H9 (cell line): ENCODE measurements at regions not wholly inside any gene's neighbourhood (a gene's known extent, or its start where the extent isn't known, plus 50 kb on each side); places are given as distances from the start of the nearest gene placed in this dataset.

Experiments used
- DNase-seq: peaks from one replicate; pipeline ENCODE4 v3.0.0-alpha.2; 2017
- H2AFZ ChIP-seq: one replicate; pipeline ENCODE4 v1.6.1; 2013; ENCODE audit warnings: mild to moderate bottlenecking, low read length, control low read depth, moderate library complexity
- H2AK5ac ChIP-seq: 2 replicates; pipeline ENCODE4 v1.6.1; 2013; ENCODE audit warnings: low read length, control low read depth, mixed read lengths; ENCODE audit not compliant: insufficient read length
- H2BK120ac ChIP-seq: one replicate; pipeline ENCODE4 v1.6.1; 2013; ENCODE audit warnings: low read depth, mild to moderate bottlenecking, low read length, control low read depth, inconsistent platforms; ENCODE audit not compliant: poor library complexity, severe bottlenecking
- H2BK12ac ChIP-seq: 2 replicates; pipeline ENCODE4 v1.6.1; 2013; ENCODE audit warnings: low read length, control low read depth, mixed read lengths, low read depth; ENCODE audit not compliant: insufficient read length
- H2BK15ac ChIP-seq: 2 replicates; pipeline ENCODE4 v1.6.1; 2013; ENCODE audit warnings: low read depth, low read length, control low read depth
- H2BK20ac ChIP-seq: one replicate; pipeline ENCODE4 v1.6.1; 2013; ENCODE audit warnings: low read depth, mild to moderate bottlenecking, low read length, control low read depth, inconsistent platforms; ENCODE audit not compliant: poor library complexity, severe bottlenecking
- H2BK5ac ChIP-seq: 2 replicates; pipeline ENCODE4 v1.6.1; 2013; ENCODE audit warnings: low read length, control low read depth, mixed read lengths; ENCODE audit not compliant: insufficient read length
- H3K14ac ChIP-seq: 2 replicates; pipeline ENCODE4 v1.6.1; 2013; ENCODE audit warnings: low read length, control low read depth; ENCODE audit not compliant: insufficient read depth
- H3K18ac ChIP-seq: 2 replicates; pipeline ENCODE4 v1.6.1; 2013; ENCODE audit warnings: low read depth, mild to moderate bottlenecking, mixed read lengths, low read length, control low read depth; ENCODE audit not compliant: insufficient read length
- H3K23ac ChIP-seq: 2 replicates; pipeline ENCODE4 v1.6.1; 2013; ENCODE audit warnings: low read length, control low read depth, mixed read lengths, low read depth; ENCODE audit not compliant: insufficient read length
- H3K23me2 ChIP-seq: 2 replicates; pipeline ENCODE4 v1.6.1; 2013; ENCODE audit warnings: low read depth, mild to moderate bottlenecking, mixed read lengths, low read length, control low read depth; ENCODE audit not compliant: insufficient read length, poor library complexity, severe bottlenecking
- H3K27ac ChIP-seq: 2 replicates; pipeline ENCODE4 v1.5.1; 2013; ENCODE audit warnings: low read length, control low read depth, mixed read lengths, low read depth; ENCODE audit not compliant: insufficient read length
- H3K27me3 ChIP-seq: 2 replicates; pipeline ENCODE4 v1.6.1; 2013; ENCODE audit warnings: low read length, control low read depth, inconsistent platforms; ENCODE audit not compliant: insufficient read depth
- H3K4ac ChIP-seq: 2 replicates; pipeline ENCODE4 v1.6.1; 2013; ENCODE audit warnings: low read depth, mild to moderate bottlenecking, control low read depth, inconsistent platforms, low read length, moderate library complexity
- H3K4me1 ChIP-seq: 2 replicates; pipeline ENCODE4 v1.6.1; 2013; ENCODE audit warnings: low read length, control low read depth, inconsistent platforms; ENCODE audit not compliant: insufficient read depth
- H3K4me2 ChIP-seq: 2 replicates; pipeline ENCODE4 v1.6.1; 2013; ENCODE audit warnings: low read length, control low read depth, mixed read lengths; ENCODE audit not compliant: insufficient read length, insufficient read depth
- H3K56ac ChIP-seq: 2 replicates; pipeline ENCODE4 v1.6.1; 2013; ENCODE audit warnings: low read depth, mild to moderate bottlenecking, mixed read lengths, low read length, control low read depth; ENCODE audit not compliant: insufficient read length
- H3K79me1 ChIP-seq: 2 replicates; pipeline ENCODE4 v1.6.1; 2013; ENCODE audit warnings: low read depth, mild to moderate bottlenecking, moderate library complexity, low read length, control low read depth, inconsistent platforms; ENCODE audit not compliant: insufficient read depth, poor library complexity, severe bottlenecking
- H3K79me2 ChIP-seq: 2 replicates; pipeline ENCODE4 v1.6.1; 2013; ENCODE audit warnings: low read length, control low read depth, inconsistent platforms; ENCODE audit not compliant: insufficient read depth
- H3K9ac ChIP-seq: 2 replicates; pipeline ENCODE4 v1.6.1; 2013; ENCODE audit warnings: low read length, control low read depth, mixed read lengths; ENCODE audit not compliant: insufficient read length; ENCODE audit errors: extremely low read depth
- H3K9me3 ChIP-seq: one replicate; pipeline ENCODE4 v1.6.1; 2013; ENCODE audit warnings: low read depth, low read length, inconsistent platforms; ENCODE audit not compliant: control insufficient read depth
- H3T11ph ChIP-seq: one replicate; pipeline ENCODE4 v1.6.1; 2013; ENCODE audit warnings: mild to moderate bottlenecking, low read length, control low read depth, inconsistent platforms
- H4K20me1 ChIP-seq: one replicate; pipeline ENCODE4 v1.6.1; 2013; ENCODE audit not compliant: control insufficient read depth, insufficient read length, insufficient read depth
- H4K5ac ChIP-seq: 2 replicates; pipeline ENCODE4 v1.6.1; 2013; ENCODE audit warnings: low read depth, mild to moderate bottlenecking, mixed read lengths, low read length, control low read depth; ENCODE audit not compliant: insufficient read length
- H4K8ac ChIP-seq: replicated peaks from 2 replicates; pipeline ENCODE4 v1.6.1; 2013; ENCODE audit warnings: low read length, control low read depth, mixed read lengths, low read depth; ENCODE audit not compliant: insufficient read length
- H4K91ac ChIP-seq: 2 replicates; pipeline ENCODE4 v1.6.1; 2013; ENCODE audit warnings: low read depth, mild to moderate bottlenecking, moderate library complexity, mixed read lengths, low read length, control low read depth; ENCODE audit not compliant: insufficient read length
- H3K27ac Mint-ChIP-seq, 3 experiments: 2 replicates in 2 of 3; 3 replicates in 1 of 3; pipeline ENCODE4 v1.8.0; 2020 to 2021; ENCODE audit warnings: mixed read lengths in 3 of 3, mild to moderate bottlenecking in 1 of 3, moderate library complexity in 1 of 3
- H3K27me3 Mint-ChIP-seq: 2 replicates; pipeline ENCODE4 v1.8.0; 2021; ENCODE audit warnings: low read depth, mild to moderate bottlenecking, moderate library complexity, mixed read lengths
- H3K36me3 Mint-ChIP-seq, 3 experiments: 2 replicates in 2 of 3; 3 replicates in 1 of 3; pipeline ENCODE4 v1.8.0; 2020 to 2021; ENCODE audit warnings: low read depth in 3 of 3, mixed read lengths in 3 of 3; ENCODE audit not compliant: insufficient read depth in 1 of 3
- H3K4me1 Mint-ChIP-seq, 2 experiments: 2 replicates each; pipeline ENCODE4 v1.8.0; 2020; ENCODE audit warnings: mixed read lengths in 2 of 2
- H3K4me3 Mint-ChIP-seq, 2 experiments: 2 replicates in 1 of 2; 3 replicates in 1 of 2; pipeline ENCODE4 v1.8.0; 2020 to 2021; ENCODE audit warnings: mild to moderate bottlenecking in 2 of 2, mixed read lengths in 2 of 2, moderate library complexity in 1 of 2
- H3K9me3 Mint-ChIP-seq, 2 experiments: 2 replicates in 1 of 2; 3 replicates in 1 of 2; pipeline ENCODE4 v1.8.0; 2020; ENCODE audit warnings: mild to moderate bottlenecking in 2 of 2, mixed read lengths in 2 of 2, moderate library complexity in 1 of 2
- CTCF ChIP-seq: fragments of 200-600 bp; sonication (generic); conservative IDR thresholded peaks from 3 replicates; pipeline ENCODE4 v1.8.0; 2021; ENCODE audit warnings: antibody characterized with exemption, mild to moderate bottlenecking
- WGBS: extraction: QIAGEN DNeasy Blood & Tissue Kit; methylation state at CpG from one replicate; pipeline ENCODE4 v1.1.7; 2013; ENCODE audit warnings: missing lambda C conversion rate, low lambda C conversion rate, mixed read lengths; ENCODE audit not compliant: insufficient read length; ENCODE audit errors: extremely low coverage; 5-methylcytosine and 5-hydroxymethylcytosine counted together

GRCh38 chr2:33848486-33848885, 249.4 kb upstream of the FAM98A start:
- no peaks in the 10 kb centered on the region for H3K27me3 ChIP-seq
- H3K9ac ChIP-seq: no peak overlapping the region
- no peak for TF ChIP-seq CTCF
- H4K91ac ChIP-seq: no peak overlapping the region
- H4K5ac ChIP-seq: no peak overlapping the region
- no peaks in the 10 kb centered on the region for H4K20me1 ChIP-seq
- H3K4me2 ChIP-seq: no peak overlapping the region
- no peaks in the 10 kb centered on the region for H3K23me2 ChIP-seq
- H2BK120ac ChIP-seq: no peak overlapping the region
- H2AK5ac ChIP-seq: no peak overlapping the region
- H3K9me3 ChIP-seq: peaks cover 23% of the 10 kb centered on the region
- peaks cover 7 to 9% of the 10 kb centered on the region in 2 experiments for H3K4me1 Mint-ChIP-seq
- H3K9me3 Mint-ChIP-seq: peaks cover 24 to 26% of the 10 kb centered on the region in 2 experiments
- DNase-seq: no peak
- no peak overlapping the region for H3K4ac ChIP-seq
- H3K18ac ChIP-seq: no peak overlapping the region
- no CpG with 5 or more reads among the region's 2 CpGs for whole genome bisulfite sequencing
- H3K79me2 ChIP-seq: no peaks in the 10 kb centered on the region
- H3K23ac ChIP-seq: no peak overlapping the region
- 0 out of 7 replicates have a peak overlapping the region, but pooled peaks of 1 of the 3 experiments have one; percentile 15 for H3K27ac Mint-ChIP-seq
- H3K27ac ChIP-seq: no peak overlapping the region
- no peak overlapping the region for H3T11ph ChIP-seq
- no peak overlapping the region for H2AFZ ChIP-seq
- no peak overlapping the region for H2BK20ac ChIP-seq
- H3K36me3 Mint-ChIP-seq: peaks cover 14 to 26% (median 16%) of the 10 kb centered on the region in 3 experiments
- H3K4me3 Mint-ChIP-seq: no peak overlapping the region
- no peak overlapping the region for H2BK5ac ChIP-seq
- H4K8ac ChIP-seq: no peak overlapping the region
- H2BK15ac ChIP-seq: no peak overlapping the region
- H3K79me1 ChIP-seq: no peaks in the 10 kb centered on the region
- H2BK12ac ChIP-seq: no peak overlapping the region
- no peak overlapping the region for H3K14ac ChIP-seq
- no peaks in the 10 kb centered on the region for H3K27me3 Mint-ChIP-seq
- H3K56ac ChIP-seq: no peak overlapping the region
- H3K4me1 ChIP-seq: no peaks in the 10 kb centered on the region
